ENCODE measurements at regions not wholly inside any gene's neighbourhood (a gene's known extent, or its start where the extent isn't known, plus 50 kb on each side); places are given as distances from the start of the nearest gene placed in this dataset.

GRCh38 chr12:84315926-84316325 is 596.7 kb downstream of the SLC6A15 start:
- TF ChIP-seq POLR2AphosphoS5 (IDR thresholded peaks at IDR 0.05; ENCODE audit: low read depth, low read length): no peak
- TF ChIP-seq REST (IDR thresholded peaks at IDR 0.05; ENCODE audit: insufficient read depth in 1 of 2, low read depth in 2 of 2, low read length in 2 of 2): no peak
- TF ChIP-seq TAF1 (IDR thresholded peaks at IDR 0.05; ENCODE audit: borderline replicate concordance, insufficient read depth, low read length): no peak
- TF ChIP-seq SIN3A (IDR thresholded peaks at IDR 0.05; ENCODE audit: borderline replicate concordance, insufficient read depth, low read length): no peak
- TF ChIP-seq FOXP2 (optimal IDR thresholded peaks at IDR 0.05; ENCODE audit: borderline replicate concordance, extremely low read depth, extremely low read length, insufficient read depth): no peak

- TF ChIP-seq POLR2AphosphoS5 (IDR thresholded peaks at IDR 0.05; ENCODE audit: low read depth, low read length) (no peak), FOXP2 (optimal IDR thresholded peaks at IDR 0.05; ENCODE audit: borderline replicate concordance, extremely low read depth, extremely low read length, insufficient read depth) (no peak), SIN3A (IDR thresholded peaks at IDR 0.05; ENCODE audit: borderline replicate concordance, insufficient read depth, low read length) (no peak), REST (IDR thresholded peaks at IDR 0.05; ENCODE audit: insufficient read depth in 1 of 2, low read depth in 2 of 2, low read length in 2 of 2) (no peak), TAF1 (IDR thresholded peaks at IDR 0.05; ENCODE audit: borderline replicate concordance, insufficient read depth, low read length) (no peak)
Observed at GRCh38 chr12:84313323-84313675, 599.3 kb downstream of the SLC6A15 start.

- TF ChIP-seq REST (IDR thresholded peaks at IDR 0.05; ENCODE audit: insufficient read depth in 1 of 2, low read depth in 2 of 2, low read length in 2 of 2): no peak
- no peak for TF ChIP-seq POLR2AphosphoS5 (IDR thresholded peaks at IDR 0.05; ENCODE audit: low read depth, low read length)
- no peak for TF ChIP-seq SIN3A (IDR thresholded peaks at IDR 0.05; ENCODE audit: borderline replicate concordance, insufficient read depth, low read length)
- TF ChIP-seq TAF1 (IDR thresholded peaks at IDR 0.05; ENCODE audit: borderline replicate concordance, insufficient read depth, low read length): no peak
- TF ChIP-seq FOXP2 (optimal IDR thresholded peaks at IDR 0.05; ENCODE audit: borderline replicate concordance, extremely low read depth, extremely low read length, insufficient read depth): no peak
Observed at GRCh38 chr12:84308211-84308610, 604.4 kb downstream of the SLC6A15 start.

- TF ChIP-seq TAF1 (IDR thresholded peaks at IDR 0.05; ENCODE audit: borderline replicate concordance, insufficient read depth, low read length): no peak
- no peak for TF ChIP-seq FOXP2 (optimal IDR thresholded peaks at IDR 0.05; ENCODE audit: borderline replicate concordance, extremely low read depth, extremely low read length, insufficient read depth)
- TF ChIP-seq SIN3A (IDR thresholded peaks at IDR 0.05; ENCODE audit: borderline replicate concordance, insufficient read depth, low read length): no peak
Observed at GRCh38 chr12:84305144-84305543, 607.5 kb downstream of the SLC6A15 start.

GRCh38 chr12:84294246-84294645 is 618.4 kb downstream of the SLC6A15 start:
- TF ChIP-seq FOXP2 (optimal IDR thresholded peaks at IDR 0.05; ENCODE audit: borderline replicate concordance, extremely low read depth, extremely low read length, insufficient read depth) (no peak), POLR2AphosphoS5 (IDR thresholded peaks at IDR 0.05; ENCODE audit: low read depth, low read length) (no peak), SIN3A (IDR thresholded peaks at IDR 0.05; ENCODE audit: borderline replicate concordance, insufficient read depth, low read length) (no peak), TAF1 (IDR thresholded peaks at IDR 0.05; ENCODE audit: borderline replicate concordance, insufficient read depth, low read length) (no peak), REST (IDR thresholded peaks at IDR 0.05; ENCODE audit: insufficient read depth in 1 of 2, low read depth in 2 of 2, low read length in 2 of 2) (no peak)

All from PFSK-1 (cell line).